ENCODE measurements at regions not wholly inside any gene's neighbourhood (a gene's known extent, or its start where the extent isn't known, plus 50 kb on each side); places are given as distances from the start of the nearest gene placed in this dataset.

- H3K4me1 ChIP-seq = no peaks in the 10 kb centered on the region
- H3K36me3 ChIP-seq = no peaks in the 10 kb centered on the region
- intact Hi-C loops (cut with micrococcal nuclease) = no loop called here
- no peak overlapping the region for H3K4me3 ChIP-seq
- no peak overlapping the region for H3K27ac ChIP-seq (replicated peaks)
- peaks cover 31% of the 10 kb centered on the region for H3K9me3 ChIP-seq (replicated peaks)
- H3K27me3 ChIP-seq (ENCODE audit: low read depth) = no peaks in the 10 kb centered on the region
- no peak for DNase-seq
- no peak for TF ChIP-seq CTCF (IDR thresholded peaks at IDR 0.05; ENCODE audit: borderline replicate concordance)
These were observed 99.2 kb upstream of the KYNU start for GRCh38 chr2:142778289-142778688.

- Histone ChIP-seq H3K27me3 (ENCODE audit: low read depth) (no peaks in the 10 kb centered on the region), H3K4me1 (no peaks in the 10 kb centered on the region), H3K9me3 (replicated peaks) (peaks cover 34% of the 10 kb centered on the region), H3K4me3 (no peak overlapping the region), H3K36me3 (no peaks in the 10 kb centered on the region), H3K27ac (replicated peaks) (no peak overlapping the region)
- intact Hi-C loops (cut with micrococcal nuclease) = no loop called here
- no peak for TF ChIP-seq CTCF (IDR thresholded peaks at IDR 0.05; ENCODE audit: borderline replicate concordance)
- DNase-seq = no peak
These were observed 99.7 kb upstream of the KYNU start for GRCh38 chr2:142777742-142778141.

GRCh38 chr2:142769761-142770160 is 107.7 kb upstream of the KYNU start:
- Histone ChIP-seq H3K4me3 (no peak overlapping the region), H3K27me3 (ENCODE audit: low read depth) (no peaks in the 10 kb centered on the region), H3K27ac (replicated peaks) (no peak overlapping the region), H3K4me1 (no peaks in the 10 kb centered on the region), H3K9me3 (replicated peaks) (peaks cover 66% of the 10 kb centered on the region), H3K36me3 (no peaks in the 10 kb centered on the region)
- intact Hi-C loops (cut with micrococcal nuclease) = no loop called here
- no peak for DNase-seq
- no peak for TF ChIP-seq CTCF (IDR thresholded peaks at IDR 0.05; ENCODE audit: borderline replicate concordance)

GRCh38 chr2:142767847-142768246 is 109.6 kb upstream of the KYNU start:
- no peak overlapping the region for H3K27ac ChIP-seq (replicated peaks)
- DNase-seq = no peak
- no peaks in the 10 kb centered on the region for H3K27me3 ChIP-seq (ENCODE audit: low read depth)
- H3K9me3 ChIP-seq (replicated peaks) = peaks cover 78% of the 10 kb centered on the region
- TF ChIP-seq CTCF (IDR thresholded peaks at IDR 0.05; ENCODE audit: borderline replicate concordance) = no peak
- intact Hi-C loops (cut with micrococcal nuclease) = no loop called here
- no peaks in the 10 kb centered on the region for H3K36me3 ChIP-seq
- no peaks in the 10 kb centered on the region for H3K4me1 ChIP-seq
- H3K4me3 ChIP-seq = no peak overlapping the region

- intact Hi-C loops (cut with micrococcal nuclease) = no loop called here
These were observed 118.5 kb upstream of the KYNU start for GRCh38 chr2:142758973-142759372.

More at GRCh38 chr2:142758973-142759372, 118.5 kb upstream of the KYNU start:
- no peak for TF ChIP-seq CTCF (IDR thresholded peaks at IDR 0.05; ENCODE audit: borderline replicate concordance)
- Histone ChIP-seq H3K4me3 (no peak overlapping the region), H3K27me3 (ENCODE audit: low read depth) (no peaks in the 10 kb centered on the region), H3K9me3 (replicated peaks) (peaks cover 21% of the 10 kb centered on the region), H3K36me3 (no peaks in the 10 kb centered on the region), H3K4me1 (no peaks in the 10 kb centered on the region), H3K27ac (replicated peaks) (no peak overlapping the region)
- DNase-seq = no peak

All from left ventricle myocardium inferior (tissue), 1 donor.